Mononuclear cell (primary cell): ENCODE measurements at regions not wholly inside any gene's neighbourhood (a gene's known extent, or its start where the extent isn't known, plus 50 kb on each side); places are given as distances from the start of the nearest gene placed in this dataset.
"Not testable (repeated sequence)": the region's sequence is repeated elsewhere in the genome, so short reads cannot be mapped to it uniquely, and the experiment has no call there.

Experiments
- H3K27me3 ChIP-seq: 2 replicates; pipeline ENCODE4 v1.6.0; 2011; ENCODE audit warnings: low read length, control low read depth; ENCODE audit not compliant: insufficient read depth
- H3K4me1 ChIP-seq: 2 replicates; pipeline ENCODE4 v1.5.1; 2011; ENCODE audit warnings: mild to moderate bottlenecking, low read length, control low read depth; ENCODE audit not compliant: insufficient read depth
- H3K4me3 ChIP-seq: 2 replicates; pipeline ENCODE4 v1.5.1; 2011; ENCODE audit warnings: mild to moderate bottlenecking, low read length, moderate library complexity
- H3K9me3 ChIP-seq: 2 replicates; pipeline ENCODE4 v1.5.1; 2011; ENCODE audit warnings: low read depth, mild to moderate bottlenecking, control low read depth, low read length

DNA sequence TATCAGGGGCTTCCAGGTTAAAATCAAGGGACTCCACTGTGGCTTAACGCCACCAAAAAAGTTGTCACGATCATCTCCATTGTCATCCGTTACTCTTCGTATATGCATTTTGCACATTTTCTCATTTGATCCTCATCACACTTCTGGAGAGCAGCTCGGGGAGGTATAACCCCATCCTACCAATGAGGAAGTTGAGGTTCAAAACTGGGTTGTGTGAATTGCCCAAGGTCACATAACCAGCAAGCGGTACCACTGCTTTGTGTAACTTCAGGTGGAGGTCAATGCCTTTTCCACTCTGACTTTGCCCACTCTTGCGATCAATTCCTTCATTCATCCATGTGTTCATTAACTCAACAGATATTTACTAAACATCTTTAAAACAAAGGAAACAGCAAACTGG is 71.1 kb upstream of the CCND2 start:
- Histone ChIP-seq H3K27me3 (no peaks in the 10 kb centered on the region), H3K4me3 (no peak overlapping the region), H3K4me1 (peaks cover 64% of the 10 kb centered on the region), H3K9me3 (no peaks in the 10 kb centered on the region)

DNA sequence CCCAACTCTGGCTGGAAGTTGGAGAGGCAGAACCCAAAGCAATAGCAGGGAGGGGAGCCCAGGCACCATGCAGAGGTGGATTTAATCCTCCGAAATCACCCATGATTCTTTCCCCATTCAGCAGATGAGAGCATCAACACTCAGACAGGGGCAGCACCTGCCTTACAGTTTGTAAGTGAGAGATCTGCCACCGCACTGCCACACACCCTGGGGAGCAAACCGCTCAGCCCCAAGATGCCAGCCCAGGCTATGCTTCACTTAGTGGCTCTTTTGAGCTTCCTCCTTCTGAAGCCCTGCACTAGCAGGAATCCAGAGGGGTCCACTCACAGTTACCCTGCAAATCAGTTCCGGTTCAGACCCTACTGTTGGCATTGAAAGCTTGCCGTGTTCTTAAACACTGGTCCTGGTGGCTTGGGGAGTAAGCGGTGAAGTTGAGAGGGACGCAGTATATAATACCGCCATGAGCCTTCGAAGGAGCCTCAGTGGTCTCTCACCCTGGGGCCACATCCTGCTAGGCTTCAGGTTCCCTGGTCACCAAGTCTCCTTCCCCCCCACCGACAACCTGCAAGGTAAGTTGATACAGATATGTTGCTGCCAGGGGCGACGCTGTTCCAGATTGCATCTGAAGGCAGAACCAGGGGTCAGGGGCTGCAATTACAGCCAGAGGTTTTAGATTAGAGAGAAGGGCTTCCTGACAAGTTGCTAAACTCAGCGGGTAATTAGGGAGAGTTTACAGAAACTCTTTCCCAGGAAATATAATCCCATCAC is 72.0 kb upstream of the CCND2 start:
- H3K4me1 ChIP-seq: peaks cover 64% of the 10 kb centered on the region
- no peaks in the 10 kb centered on the region for H3K27me3 ChIP-seq
- H3K9me3 ChIP-seq: no peaks in the 10 kb centered on the region
- H3K4me3 ChIP-seq: no peak overlapping the region

DNA sequence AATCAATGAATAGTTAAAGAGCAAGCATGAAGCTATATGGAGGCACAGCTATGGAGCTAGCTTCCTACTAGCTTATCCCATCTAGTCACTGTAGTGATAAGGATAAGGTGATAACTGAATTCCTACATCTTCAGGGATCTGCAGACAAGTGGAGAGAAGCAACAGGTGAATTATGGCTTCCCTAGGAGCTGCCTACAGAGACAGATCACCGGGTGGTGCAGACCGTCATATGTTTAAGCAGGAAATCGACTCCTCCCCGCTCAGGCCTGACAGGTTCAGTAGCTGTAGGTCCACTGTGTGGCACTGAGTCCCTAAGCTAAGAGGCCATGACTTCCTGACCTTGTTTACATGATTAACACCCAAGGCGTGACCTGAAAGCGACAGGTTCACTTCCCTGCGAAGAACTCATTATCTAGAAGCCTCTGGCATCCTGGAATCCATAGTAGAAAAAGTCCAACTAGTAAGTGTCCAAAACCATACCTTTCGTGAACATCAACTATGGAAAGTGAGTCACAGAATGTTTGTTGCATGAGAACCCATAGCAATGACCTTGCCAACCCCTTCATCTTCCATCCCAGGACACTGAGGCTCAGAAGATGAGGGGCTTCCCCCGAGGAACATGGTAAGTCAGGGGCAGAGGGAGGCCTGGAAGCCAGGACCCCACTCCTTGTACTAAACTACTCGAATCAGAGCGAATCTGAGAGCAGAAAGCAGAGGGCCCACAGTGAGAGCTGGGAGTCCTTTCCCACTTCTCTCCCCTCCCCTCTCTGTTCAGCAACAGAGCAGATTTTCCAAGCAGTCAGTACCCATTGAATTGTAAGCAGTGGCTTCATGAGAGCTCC is 75.4 kb upstream of the CCND2 start:
- no peaks in the 10 kb centered on the region for H3K27me3 ChIP-seq
- H3K9me3 ChIP-seq: no peaks in the 10 kb centered on the region
- peaks cover 36% of the 10 kb centered on the region for H3K4me1 ChIP-seq
- H3K4me3 ChIP-seq: no peak overlapping the region

DNA sequence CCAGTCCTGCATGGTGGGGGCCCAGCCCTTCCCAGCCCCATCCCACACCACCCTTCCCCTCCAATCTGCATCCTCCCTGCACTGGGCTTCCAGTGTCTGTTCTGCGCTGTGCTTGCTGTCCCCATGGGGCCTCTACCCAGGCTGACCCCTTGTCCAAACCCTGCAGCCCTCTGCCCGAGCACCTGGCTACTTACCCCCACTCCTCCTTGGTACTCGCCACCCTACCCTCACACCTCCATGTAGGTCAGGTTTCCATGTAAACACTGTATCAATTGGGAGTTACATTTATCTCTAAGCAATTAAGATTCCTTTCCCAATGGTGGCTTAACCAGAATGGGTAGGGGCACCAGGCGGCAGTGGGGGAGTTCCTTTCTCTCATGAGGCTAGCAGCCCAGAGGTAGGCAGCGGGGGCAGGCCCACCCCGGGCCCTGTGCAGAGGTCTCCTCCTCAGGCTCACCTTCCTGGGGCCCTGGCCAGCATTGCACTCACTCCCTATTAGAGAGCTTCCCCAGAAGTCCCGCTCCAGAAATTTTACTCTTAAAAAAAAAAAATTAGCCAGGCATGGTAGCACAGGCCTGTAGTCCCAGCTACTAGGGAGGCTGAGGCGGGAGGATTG is 76.6 kb upstream of the CCND2 start:
- Histone ChIP-seq H3K9me3 (no peaks in the 10 kb centered on the region), H3K27me3 (no peaks in the 10 kb centered on the region), H3K4me3 (no peak overlapping the region), H3K4me1 (peaks cover 24% of the 10 kb centered on the region)

DNA sequence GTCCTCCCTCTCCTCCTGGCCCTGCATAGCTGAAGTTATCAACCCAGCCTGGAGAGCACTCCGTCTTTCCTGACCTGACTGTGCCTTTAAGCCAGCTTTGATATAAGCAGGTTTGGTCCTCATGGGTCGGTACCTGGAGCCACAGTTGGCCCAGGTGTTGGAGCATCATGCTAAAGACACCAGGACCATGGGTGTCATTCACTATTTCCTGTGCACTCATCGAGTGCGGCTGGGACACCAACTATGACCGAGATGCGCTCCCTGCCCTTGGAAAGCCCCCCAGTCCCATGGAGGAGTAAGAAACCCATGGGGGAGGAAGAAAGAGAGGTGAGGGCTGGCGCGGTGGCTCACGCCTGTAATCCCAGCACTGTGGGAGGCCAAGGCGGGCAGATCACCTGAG is 78.9 kb upstream of the CCND2 start:
- H3K9me3 ChIP-seq: no peaks in the 10 kb centered on the region
- H3K4me1 ChIP-seq: peaks cover 14% of the 10 kb centered on the region
- H3K27me3 ChIP-seq: no peaks in the 10 kb centered on the region
- no peak overlapping the region for H3K4me3 ChIP-seq

DNA sequence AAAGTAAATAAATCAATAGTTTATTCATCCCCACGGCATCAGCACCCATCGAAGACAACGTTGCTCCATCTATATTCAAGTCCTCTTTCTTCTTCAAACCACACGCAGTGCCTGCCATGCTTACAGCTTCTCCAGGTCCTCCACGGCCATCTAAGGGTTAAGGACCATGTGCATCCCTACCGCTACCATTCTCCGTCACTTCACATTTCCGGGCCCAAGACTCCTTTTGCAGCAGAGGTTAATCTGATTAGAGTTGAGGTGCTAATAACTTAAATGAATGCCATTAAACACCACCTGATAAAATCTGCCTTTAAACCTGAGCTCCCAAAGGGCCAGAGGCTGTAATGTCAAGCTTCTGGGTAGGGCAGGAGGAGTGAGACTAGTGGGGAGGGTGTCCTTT is 79.7 kb upstream of the CCND2 start:
- peaks cover 11% of the 10 kb centered on the region for H3K4me1 ChIP-seq
- H3K4me3 ChIP-seq: no peak overlapping the region
- H3K27me3 ChIP-seq: no peaks in the 10 kb centered on the region
- no peaks in the 10 kb centered on the region for H3K9me3 ChIP-seq

DNA sequence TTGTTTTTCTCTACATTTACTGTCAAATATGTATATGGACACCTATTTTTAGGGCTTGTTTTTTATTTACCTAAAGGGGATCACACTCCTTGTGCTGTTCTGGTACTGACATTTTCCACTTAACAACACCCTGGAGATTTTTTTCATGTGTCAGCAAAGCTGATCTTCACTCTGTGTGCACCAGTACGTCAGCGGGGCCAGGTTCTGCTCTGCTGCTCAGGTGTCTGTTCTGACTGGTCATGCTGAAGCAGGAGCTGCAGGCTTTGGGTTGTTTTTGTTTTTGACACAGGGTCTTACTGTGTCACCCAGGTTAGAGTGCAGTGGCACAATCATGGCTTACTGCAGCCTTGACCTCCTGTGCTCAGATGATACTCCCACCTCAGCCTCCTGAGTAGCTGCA is 81.9 kb upstream of the CCND2 start:
- Histone ChIP-seq H3K4me1 (peaks cover 4% of the 10 kb centered on the region), H3K4me3 (no peak overlapping the region), H3K9me3 (no peaks in the 10 kb centered on the region), H3K27me3 (no peaks in the 10 kb centered on the region)

DNA sequence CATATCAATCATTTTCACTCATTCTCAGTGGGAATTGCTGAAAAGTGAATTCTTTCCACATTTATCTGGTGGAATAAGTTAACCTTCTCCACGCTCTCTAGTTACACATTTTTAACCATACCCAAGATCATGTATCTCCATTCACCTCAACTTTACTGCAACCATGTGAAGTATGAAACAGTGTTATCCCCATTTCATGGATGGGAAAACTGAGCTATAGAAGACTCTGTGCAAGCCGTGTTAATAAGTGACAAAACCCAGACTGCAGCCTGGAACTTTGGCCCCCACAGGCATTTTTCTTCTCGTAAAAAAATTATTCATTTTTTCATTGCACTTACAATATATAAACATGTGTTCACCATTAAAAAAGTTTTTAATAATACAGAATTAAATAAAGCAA is 82.4 kb upstream of the CCND2 start:
- H3K4me3 ChIP-seq: no peak overlapping the region
- no peaks in the 10 kb centered on the region for H3K27me3 ChIP-seq
- H3K9me3 ChIP-seq: no peaks in the 10 kb centered on the region
- H3K4me1 ChIP-seq: peaks cover 4% of the 10 kb centered on the region

DNA sequence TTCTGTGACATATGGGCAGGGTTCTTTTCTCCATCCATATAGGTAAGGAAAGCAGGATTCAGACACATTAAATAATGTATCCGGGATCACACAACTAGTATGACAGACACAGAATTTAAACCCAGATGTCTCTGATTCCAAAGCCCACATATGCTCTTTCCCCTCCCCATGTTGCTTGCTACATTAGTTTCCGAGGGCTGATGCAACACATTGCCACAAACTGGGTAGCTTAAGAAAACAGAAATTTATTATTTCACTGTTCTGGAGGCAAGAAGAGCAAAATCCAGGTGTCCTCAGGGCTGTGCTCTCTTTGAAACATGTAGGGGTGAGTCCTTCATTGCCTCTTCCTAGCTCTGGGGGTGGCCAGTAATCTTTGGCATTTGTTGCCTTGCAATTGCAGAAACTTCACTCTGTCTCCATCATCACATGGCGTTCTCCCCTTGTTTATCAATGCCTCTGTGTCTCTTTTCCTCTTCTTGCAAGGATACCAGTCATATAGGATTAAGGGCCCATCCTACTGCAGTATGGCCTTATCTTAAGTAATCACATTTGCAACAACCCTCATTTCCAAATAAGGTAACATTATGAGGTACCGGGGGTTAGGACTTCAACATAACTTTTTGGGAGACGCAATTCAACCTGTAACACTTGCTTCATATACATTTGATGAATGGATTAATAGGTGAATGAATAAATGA is 83.0 kb upstream of the CCND2 start:
- peaks cover 4% of the 10 kb centered on the region for H3K4me1 ChIP-seq
- H3K27me3 ChIP-seq: no peaks in the 10 kb centered on the region
- H3K4me3 ChIP-seq: no peak overlapping the region
- H3K9me3 ChIP-seq: no peaks in the 10 kb centered on the region

DNA sequence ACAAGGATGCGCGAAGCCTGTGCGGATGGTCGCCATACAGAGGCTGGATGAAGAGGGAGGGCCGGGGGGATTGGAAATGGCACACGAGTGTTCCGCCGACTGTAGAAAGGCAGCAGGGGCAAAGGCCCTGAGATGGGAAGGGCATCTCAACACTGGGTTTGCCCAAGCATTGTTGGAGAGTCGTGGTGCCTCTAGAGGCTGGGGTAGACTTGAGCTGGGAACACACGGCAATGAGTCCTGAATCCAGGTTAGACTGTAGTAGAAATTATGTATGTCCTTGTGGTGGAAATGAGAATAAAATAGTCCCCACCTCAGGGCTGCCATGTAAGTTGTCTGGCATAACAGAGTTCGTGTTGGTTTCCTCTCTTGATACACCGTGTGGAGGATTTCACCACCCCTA is 83.8 kb upstream of the CCND2 start:
- Histone ChIP-seq H3K4me1 (peaks cover 4% of the 10 kb centered on the region), H3K27me3 (no peaks in the 10 kb centered on the region), H3K4me3 (no peak overlapping the region), H3K9me3 (no peaks in the 10 kb centered on the region)

DNA sequence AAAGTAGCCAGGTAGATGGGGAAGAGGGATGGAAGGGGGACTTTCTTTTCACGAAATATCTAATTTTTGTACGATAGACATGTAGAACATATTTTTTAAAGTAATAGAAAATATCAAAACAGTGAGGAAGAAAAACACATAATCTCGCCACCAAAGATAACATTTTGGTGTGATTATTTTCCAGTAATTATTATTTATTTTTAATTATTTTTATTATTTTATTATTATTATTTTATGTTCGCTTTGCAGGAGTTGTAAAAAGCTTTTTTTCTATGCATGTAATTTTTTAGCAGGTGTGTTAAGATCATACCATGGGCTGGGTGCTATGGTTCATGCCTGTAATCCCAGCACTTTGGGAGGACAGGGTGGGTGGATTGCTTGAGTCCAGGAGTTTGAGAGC is 85.6 kb upstream of the CCND2 start:
- Histone ChIP-seq H3K27me3 (no peaks in the 10 kb centered on the region), H3K9me3 (peaks cover 3% of the 10 kb centered on the region), H3K4me1 (peaks cover 4% of the 10 kb centered on the region), H3K4me3 (no peak overlapping the region)

DNA sequence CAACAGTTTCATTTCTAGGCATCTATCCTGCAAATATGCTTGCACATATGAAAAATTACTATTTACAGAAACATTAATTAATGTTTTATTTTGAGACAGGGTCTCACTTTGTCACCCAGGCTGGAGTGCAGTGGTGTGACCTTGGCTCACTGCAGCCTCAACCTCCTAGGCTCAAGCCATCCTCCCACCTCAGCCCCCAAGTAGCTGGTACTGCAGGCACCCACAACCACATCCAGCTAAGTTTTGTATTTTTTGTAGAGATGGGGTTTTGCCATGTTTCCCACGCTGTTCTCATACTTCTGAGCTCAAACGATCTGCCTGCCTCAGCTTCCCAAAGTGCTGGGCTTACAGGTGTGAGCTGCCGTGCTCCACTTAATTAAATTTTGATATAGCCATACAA is 86.2 kb upstream of the CCND2 start:
- not testable (repeated sequence) for H3K4me1 ChIP-seq, H3K4me3 ChIP-seq, H3K27me3 ChIP-seq

DNA sequence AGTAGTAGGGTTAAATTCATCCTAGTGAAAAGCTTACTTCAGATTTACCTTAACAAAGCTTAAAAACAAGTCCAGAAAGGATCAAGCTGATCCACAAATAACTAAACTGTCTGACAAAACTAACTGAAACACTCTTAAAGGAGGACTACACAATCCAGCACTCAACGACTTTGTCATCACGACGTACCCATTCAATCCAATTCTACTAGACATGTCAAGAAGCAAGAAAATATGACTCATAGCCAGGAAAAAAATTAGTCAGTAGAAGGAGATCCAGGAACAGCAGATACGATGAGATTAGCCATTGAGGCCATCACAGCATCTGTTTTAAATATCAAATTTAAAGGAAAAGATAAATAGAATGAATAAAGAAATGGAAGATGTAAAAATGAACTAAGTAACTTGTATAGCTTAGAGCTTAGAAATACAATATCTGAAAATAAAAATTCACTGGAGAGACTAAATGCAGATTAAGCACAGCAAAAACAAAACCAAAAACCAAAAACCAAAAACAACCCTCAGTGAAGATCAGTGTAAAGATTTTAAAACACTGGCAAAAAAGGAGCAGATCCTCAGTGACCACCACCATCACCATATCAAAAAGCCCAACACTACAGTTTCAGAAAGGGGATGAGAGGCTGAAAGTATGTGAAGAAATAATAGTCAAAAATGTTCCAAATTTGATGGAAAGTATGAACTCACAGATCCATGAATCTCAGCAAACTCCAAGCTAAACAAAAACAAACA is 95.0 kb upstream of the CCND2 start:
- no peak overlapping the region for H3K4me3 ChIP-seq
- H3K27me3 ChIP-seq: no peaks in the 10 kb centered on the region
- H3K4me1 ChIP-seq: peaks cover 20% of the 10 kb centered on the region
- H3K9me3 ChIP-seq: peaks cover 6% of the 10 kb centered on the region

More for the DNA sequence above, 86.2 kb upstream of the CCND2 start:
- H3K9me3 ChIP-seq: not testable (repeated sequence)

DNA sequence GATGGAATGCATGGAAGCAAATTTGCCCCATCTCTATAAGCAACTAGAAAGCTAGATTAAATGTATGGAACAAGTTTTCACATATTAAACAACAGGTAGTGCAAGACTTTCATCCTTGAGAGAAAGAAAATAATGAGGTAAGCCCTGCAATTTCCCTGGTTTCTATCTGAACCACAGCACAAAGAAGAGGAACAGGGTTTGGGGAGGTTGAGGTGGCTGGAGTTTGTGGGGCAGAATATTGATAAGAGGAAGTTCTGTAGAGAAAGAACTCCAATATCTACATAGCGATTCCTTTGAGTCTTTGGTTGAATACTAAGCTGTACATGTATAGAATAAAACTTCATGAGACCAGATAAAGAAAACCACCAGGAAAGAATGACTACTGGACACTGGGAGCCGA is 96.3 kb upstream of the CCND2 start:
- no peaks in the 10 kb centered on the region for H3K27me3 ChIP-seq
- H3K9me3 ChIP-seq: no peaks in the 10 kb centered on the region
- H3K4me1 ChIP-seq: peaks cover 21% of the 10 kb centered on the region
- no peak overlapping the region for H3K4me3 ChIP-seq
